ENCODE measurements at regions not wholly inside any gene's neighbourhood (a gene's known extent, or its start where the extent isn't known, plus 50 kb on each side); places are given as distances from the start of the nearest gene placed in this dataset.

DNA sequence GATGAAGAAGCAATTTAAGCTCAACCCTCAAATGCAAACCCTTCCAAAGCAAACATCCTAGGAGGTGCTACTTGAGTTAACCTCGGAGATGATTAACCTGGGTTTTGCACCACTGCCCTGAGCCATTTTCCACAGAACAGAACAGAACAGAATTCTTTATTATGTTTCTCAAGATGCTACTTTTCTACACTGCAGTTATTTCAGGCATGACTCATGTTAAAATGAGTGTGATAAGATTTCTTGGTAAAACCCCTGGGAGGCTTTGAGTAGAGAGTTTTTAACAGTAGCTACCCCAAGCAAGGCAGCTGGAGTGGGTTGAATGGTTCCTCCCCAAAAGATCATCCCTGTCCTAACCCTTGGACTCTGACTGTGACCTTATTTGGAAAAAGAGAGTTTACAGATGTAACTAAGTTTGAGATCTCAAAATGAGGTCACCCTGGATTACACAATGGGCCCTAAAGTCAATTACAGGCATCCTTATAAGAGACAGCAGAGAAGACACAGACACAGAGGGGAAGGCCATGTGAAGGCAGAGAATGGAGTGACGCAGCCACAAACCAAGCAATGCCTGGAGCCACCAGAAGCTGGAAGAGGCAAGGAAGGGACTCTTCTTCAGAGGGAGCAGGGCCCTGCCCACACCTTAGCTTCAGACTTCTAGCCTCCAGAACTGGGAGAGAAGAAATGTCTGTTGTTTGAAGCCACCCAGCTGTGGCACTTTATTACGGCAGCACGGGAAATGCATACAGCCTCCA, 153.4 kb downstream of the ETS2 start:
- ATAC-seq (no peak), DNase-seq (no peak)
- H3K36me3 Mint-ChIP-seq (ENCODE audit: low read depth), result no peaks in the 10 kb centered on the region
- no peaks in the 10 kb centered on the region for H3K4me1 Mint-ChIP-seq
- H3K27ac Mint-ChIP-seq, result no peak overlapping the region
- no peak overlapping the region for H3K4me3 Mint-ChIP-seq
- peaks cover 9% of the 10 kb centered on the region for H3K27me3 Mint-ChIP-seq
- no peaks in the 10 kb centered on the region for H3K9me3 ChIP-seq (ENCODE audit: control insufficient read depth, low read length, poor library complexity, severe bottlenecking)

DNA sequence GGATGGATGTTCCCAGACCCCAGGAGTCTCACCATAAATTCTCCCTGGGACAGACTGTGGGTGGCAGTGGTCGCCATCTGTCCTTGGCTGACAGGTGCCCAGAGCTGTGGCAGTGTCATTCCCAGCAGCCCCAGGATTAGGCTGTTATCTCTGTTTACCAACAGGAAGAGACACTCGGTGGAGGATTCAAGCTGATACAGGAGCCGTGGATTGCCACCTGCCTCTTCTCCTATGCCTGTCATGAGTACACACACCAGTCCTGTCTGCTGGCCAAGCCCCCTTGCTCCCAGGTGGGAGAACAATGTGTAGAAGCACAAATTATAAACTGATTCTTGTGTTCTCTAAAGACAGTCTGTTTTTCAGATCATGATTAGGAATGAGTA, 152.6 kb downstream of the ETS2 start:
- Mint-ChIP-seq H3K36me3 (ENCODE audit: low read depth) (no peaks in the 10 kb centered on the region), H3K27me3 (peaks cover 16% of the 10 kb centered on the region), H3K4me3 (no peak overlapping the region), H3K27ac (no peak overlapping the region), H3K4me1 (no peaks in the 10 kb centered on the region)
- H3K9me3 ChIP-seq (ENCODE audit: control insufficient read depth, low read length, poor library complexity, severe bottlenecking), result no peaks in the 10 kb centered on the region
- DNase-seq (no peak), ATAC-seq (no peak)

DNA sequence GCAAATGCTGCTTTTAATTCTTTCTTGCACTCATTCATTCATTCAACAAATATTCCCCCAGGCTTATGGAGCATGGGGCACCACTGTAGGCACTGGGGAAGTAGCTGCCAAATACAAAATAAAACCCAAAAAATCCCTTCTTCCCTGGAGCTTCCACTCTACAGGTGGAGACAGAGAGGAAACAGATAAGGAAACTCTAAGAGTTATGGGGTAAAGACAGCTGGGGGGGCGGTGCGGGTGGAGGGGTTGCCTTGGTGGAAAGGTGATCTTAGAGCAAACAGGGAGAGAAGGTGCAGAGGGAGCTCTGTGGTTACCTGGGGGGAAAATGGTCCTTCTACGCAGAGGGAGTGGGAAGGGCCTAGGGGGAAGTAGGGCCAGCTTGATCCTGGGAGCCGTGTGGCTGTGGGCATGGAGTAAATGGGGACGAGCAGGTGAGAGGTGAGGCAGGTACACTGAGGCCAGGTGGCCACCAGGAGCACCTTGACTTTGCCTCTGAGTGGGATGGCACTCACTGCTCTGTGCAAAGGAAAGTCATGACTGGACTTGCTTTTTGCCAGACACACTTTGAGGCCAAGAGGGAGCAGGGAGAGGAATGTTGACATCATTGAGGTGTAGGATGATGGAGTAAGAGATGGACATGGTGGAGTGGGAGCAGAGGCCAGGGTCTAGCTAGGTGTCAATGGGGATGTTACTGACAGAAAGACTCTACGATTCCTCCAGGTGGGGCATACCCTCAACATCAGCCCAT, 152.0 kb downstream of the ETS2 start:
- H3K9me3 ChIP-seq (ENCODE audit: control insufficient read depth, low read length, poor library complexity, severe bottlenecking), result no peaks in the 10 kb centered on the region
- H3K36me3 Mint-ChIP-seq (ENCODE audit: low read depth), result no peaks in the 10 kb centered on the region
- H3K27ac Mint-ChIP-seq, result no peak overlapping the region
- no peak for DNase-seq
- H3K4me3 Mint-ChIP-seq, result no peak overlapping the region
- no peaks in the 10 kb centered on the region for H3K4me1 Mint-ChIP-seq
- no peak for ATAC-seq
- H3K27me3 Mint-ChIP-seq, result peaks cover 22% of the 10 kb centered on the region

DNA sequence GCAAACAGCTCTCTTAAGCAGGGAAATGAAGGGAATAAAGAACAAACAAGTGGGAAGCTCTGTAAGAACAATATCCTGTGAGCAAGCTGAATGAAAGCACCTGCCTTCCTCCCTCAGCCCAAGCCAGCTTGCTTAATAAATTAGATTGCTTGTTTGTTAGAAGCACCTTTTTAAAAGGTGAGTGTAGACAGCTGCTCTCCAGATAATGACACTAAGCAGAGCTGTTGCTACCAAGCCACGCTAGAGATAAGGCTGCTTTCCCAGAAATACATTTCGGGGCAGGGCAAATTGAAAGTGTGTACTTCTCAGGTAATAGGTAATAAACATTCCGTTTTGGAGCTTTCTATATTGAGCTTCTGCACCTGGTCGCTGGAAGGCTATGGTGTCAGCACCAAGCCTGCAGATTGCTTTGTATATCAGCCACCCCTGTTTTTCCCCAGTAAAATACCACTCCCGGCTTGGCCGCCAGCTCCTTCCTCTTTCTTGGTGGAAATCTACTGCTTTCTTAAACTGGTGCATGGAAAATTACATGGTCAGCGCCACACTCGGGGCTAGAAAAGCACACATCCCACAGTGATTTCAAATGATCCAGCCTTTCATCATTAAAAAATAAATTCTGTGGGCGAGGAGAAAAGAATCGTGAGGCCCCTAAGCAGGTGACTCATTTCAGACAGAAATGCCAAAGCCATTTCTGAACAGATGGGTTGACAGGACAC, 151.3 kb downstream of the ETS2 start:
- Mint-ChIP-seq H3K4me3 (no peak overlapping the region), H3K27me3 (peaks cover 29% of the 10 kb centered on the region), H3K27ac (no peak overlapping the region), H3K4me1 (no peaks in the 10 kb centered on the region), H3K36me3 (ENCODE audit: low read depth) (no peaks in the 10 kb centered on the region)
- DNase-seq (no peak), ATAC-seq (no peak)
- H3K9me3 ChIP-seq (ENCODE audit: control insufficient read depth, low read length, poor library complexity, severe bottlenecking), result no peaks in the 10 kb centered on the region

DNA sequence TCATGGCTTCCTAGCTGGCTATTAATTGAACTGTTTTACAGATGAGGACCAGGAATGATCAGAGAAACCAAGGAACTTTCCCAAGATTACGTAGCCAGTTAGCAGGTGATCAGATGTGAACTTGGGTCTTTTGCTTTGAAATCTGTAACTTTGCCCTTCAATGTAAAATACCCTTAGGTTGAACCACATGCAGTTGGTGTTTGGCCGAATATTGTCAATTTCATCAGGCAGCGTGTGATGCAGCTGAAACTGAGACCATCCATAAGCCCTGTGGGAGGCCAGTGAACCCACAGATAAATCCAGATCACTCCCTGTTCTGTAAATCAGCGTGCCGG, 150.8 kb downstream of the ETS2 start:
- Mint-ChIP-seq H3K27me3 (peaks cover 35% of the 10 kb centered on the region), H3K4me3 (no peak overlapping the region), H3K36me3 (ENCODE audit: low read depth) (no peaks in the 10 kb centered on the region), H3K27ac (no peak overlapping the region), H3K4me1 (no peaks in the 10 kb centered on the region)
- no peaks in the 10 kb centered on the region for H3K9me3 ChIP-seq (ENCODE audit: control insufficient read depth, low read length, poor library complexity, severe bottlenecking)
- DNase-seq, result no peak
- ATAC-seq, result no peak

DNA sequence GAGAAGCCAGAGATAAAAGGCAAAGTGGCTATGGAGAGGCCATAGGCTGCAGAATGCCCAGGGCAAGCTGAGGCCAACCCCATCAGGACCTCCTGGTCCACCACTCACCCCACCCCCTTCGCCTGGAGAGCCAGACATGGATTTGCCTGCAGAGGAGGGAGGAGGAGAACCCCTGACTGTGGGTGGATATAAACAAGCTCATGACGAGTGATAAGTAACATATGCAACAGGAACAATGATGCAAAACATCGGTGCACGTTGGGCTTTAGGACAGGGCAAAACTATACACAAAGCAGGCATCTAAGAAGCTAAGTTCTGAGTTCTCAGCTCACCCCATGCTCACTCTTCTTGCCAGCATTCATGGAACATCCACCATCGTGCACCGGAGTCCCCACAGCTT, 150.3 kb downstream of the ETS2 start:
- peaks cover 37% of the 10 kb centered on the region for H3K27me3 Mint-ChIP-seq

DNA sequence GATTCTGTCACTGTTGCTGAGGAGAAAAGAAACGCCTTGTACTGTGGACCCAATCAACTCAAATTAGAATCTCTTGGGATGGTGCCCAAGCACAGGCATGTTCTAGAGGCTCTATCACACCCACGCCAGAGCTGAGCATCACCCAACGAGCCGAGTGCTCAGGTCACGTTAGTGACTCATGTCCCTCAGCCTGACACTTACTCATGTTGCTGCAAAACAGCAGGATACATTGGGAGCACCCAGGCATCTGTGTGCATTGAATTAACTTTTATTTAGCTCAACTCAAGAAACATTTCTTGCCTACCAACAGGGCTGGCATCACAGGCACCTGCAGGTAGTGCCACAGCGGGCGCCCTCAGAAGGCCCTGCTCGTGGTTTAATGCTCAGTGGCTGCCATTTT, 149.8 kb downstream of the ETS2 start:
- ATAC-seq (no peak), DNase-seq (no peak)
- no peak overlapping the region for H3K27ac Mint-ChIP-seq
- no peaks in the 10 kb centered on the region for H3K4me1 Mint-ChIP-seq
- no peaks in the 10 kb centered on the region for H3K9me3 ChIP-seq (ENCODE audit: control insufficient read depth, low read length, poor library complexity, severe bottlenecking)
- H3K27me3 Mint-ChIP-seq, result peaks cover 37% of the 10 kb centered on the region
- H3K36me3 Mint-ChIP-seq (ENCODE audit: low read depth), result no peaks in the 10 kb centered on the region
- no peak overlapping the region for H3K4me3 Mint-ChIP-seq

More for the DNA sequence above, 150.3 kb downstream of the ETS2 start:
- no peak overlapping the region for H3K27ac Mint-ChIP-seq
- H3K4me3 Mint-ChIP-seq, result no peak overlapping the region
- ATAC-seq (no peak), DNase-seq (no peak)
- no peaks in the 10 kb centered on the region for H3K4me1 Mint-ChIP-seq
- no peaks in the 10 kb centered on the region for H3K9me3 ChIP-seq (ENCODE audit: control insufficient read depth, low read length, poor library complexity, severe bottlenecking)
- H3K36me3 Mint-ChIP-seq (ENCODE audit: low read depth), result no peaks in the 10 kb centered on the region

DNA sequence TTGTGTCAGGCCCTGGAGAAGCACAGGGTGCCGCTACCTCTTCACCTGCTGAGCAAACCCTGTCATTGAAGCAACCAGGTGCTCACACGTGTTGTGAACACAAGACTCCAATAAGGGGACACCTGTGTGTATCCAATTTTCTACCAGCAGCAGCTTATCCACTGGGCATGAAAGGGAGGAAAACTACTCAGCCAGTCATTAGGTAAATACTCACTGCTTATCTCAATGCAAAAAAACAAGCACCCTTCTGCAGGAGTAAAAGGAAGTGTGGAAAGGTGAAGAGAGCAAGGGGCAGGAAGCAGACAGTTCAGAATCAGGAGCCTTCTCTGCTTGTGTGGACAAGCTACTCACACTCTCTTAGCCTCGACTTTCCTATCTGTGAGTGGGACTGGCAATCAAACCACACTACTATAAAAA, 148.9 kb downstream of the ETS2 start:
- H3K27ac Mint-ChIP-seq, result no peak overlapping the region
- no peaks in the 10 kb centered on the region for H3K4me1 Mint-ChIP-seq
- no peak overlapping the region for H3K4me3 Mint-ChIP-seq
- no peaks in the 10 kb centered on the region for H3K36me3 Mint-ChIP-seq (ENCODE audit: low read depth)
- ATAC-seq (no peak), DNase-seq (no peak)
- no peaks in the 10 kb centered on the region for H3K9me3 ChIP-seq (ENCODE audit: control insufficient read depth, low read length, poor library complexity, severe bottlenecking)
- H3K27me3 Mint-ChIP-seq, result peaks cover 37% of the 10 kb centered on the region

DNA sequence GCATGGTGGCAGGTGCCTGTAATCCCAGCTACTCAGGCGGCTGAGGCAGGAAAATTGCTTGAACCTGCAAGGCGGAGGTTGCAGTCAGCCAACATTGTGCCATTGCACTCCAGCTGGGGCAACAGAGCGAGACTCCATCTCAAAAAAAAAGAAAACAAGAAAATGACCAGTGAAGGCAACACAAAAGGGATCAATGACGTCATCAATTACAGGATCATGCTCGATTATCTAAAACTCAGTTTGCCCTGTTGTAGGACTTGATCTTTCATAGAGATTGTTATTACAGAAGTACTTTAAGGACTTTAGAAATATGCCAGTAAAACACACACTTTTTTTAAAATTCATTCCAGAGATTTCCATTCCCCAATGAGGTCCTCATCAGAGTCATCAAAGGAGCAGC, 147.8 kb downstream of the ETS2 start:
- H3K27ac Mint-ChIP-seq, result no peak overlapping the region
- DNase-seq, result no peak
- H3K36me3 Mint-ChIP-seq (ENCODE audit: low read depth), result no peaks in the 10 kb centered on the region
- no peaks in the 10 kb centered on the region for H3K9me3 ChIP-seq (ENCODE audit: control insufficient read depth, low read length, poor library complexity, severe bottlenecking)
- no peak overlapping the region for H3K4me3 Mint-ChIP-seq
- H3K27me3 Mint-ChIP-seq, result peaks cover 37% of the 10 kb centered on the region
- no peaks in the 10 kb centered on the region for H3K4me1 Mint-ChIP-seq
- no peak for ATAC-seq

DNA sequence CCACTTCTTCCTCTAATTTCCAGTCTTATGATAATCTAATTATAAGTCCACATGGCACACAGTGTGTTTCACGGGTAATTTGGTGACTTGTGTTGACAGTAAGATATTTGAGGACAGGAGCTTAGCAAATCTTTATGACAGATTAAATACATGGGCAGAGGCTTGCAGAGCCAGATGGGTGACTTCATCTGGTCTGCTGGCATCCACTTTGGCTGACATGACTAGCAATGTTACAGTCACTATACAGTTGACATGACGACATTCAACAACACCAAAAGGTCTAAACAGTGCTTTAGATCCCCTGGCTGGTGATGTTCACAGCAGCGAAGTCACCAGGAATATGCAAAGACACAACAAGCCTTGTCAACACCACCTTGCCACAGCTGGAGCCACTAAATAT, 147.2 kb downstream of the ETS2 start:
- no peak overlapping the region for H3K4me3 Mint-ChIP-seq
- no peak for ATAC-seq

DNA sequence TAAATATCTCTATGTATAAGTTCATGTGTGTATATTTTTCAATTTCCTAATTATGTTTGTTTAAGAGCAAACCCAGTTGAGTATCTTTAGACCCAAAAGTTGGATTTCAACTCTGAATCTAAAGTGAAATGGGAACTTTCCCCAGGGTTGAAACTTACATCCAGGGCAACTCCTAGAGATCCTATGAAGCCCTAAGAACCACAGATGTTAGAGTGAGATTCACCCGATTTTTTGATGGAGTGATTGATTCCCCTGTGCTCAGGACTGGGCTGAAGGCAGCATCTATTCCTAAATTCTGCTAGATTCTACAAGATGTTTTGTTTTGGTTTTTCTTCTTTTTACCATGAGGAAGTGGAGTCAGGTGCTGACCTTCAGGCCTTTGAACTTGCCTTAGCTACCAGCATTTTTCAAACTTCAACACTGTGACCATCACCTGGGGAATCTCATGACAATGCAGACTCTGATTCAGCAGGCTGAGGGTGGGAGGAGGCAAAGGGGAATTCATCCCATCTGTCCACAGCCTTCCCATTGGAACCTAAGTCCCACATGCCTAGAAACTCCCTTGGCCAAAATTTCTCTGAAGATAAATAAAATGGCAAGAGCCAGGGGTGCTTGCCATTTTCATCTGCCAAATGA, 145.5 kb downstream of the ETS2 start:
- Mint-ChIP-seq H3K27me3 (peaks cover 30% of the 10 kb centered on the region), H3K4me3 (no peak overlapping the region), H3K27ac (no peak overlapping the region), H3K36me3 (ENCODE audit: low read depth) (no peaks in the 10 kb centered on the region), H3K4me1 (no peaks in the 10 kb centered on the region)
- no peak for ATAC-seq
- DNase-seq, result no peak
- H3K9me3 ChIP-seq (ENCODE audit: control insufficient read depth, low read length, poor library complexity, severe bottlenecking), result no peaks in the 10 kb centered on the region

More for the DNA sequence above, 147.2 kb downstream of the ETS2 start:
- DNase-seq, result no peak
- H3K4me1 Mint-ChIP-seq, result no peaks in the 10 kb centered on the region
- peaks cover 34% of the 10 kb centered on the region for H3K27me3 Mint-ChIP-seq
- H3K36me3 Mint-ChIP-seq (ENCODE audit: low read depth), result no peaks in the 10 kb centered on the region
- H3K9me3 ChIP-seq (ENCODE audit: control insufficient read depth, low read length, poor library complexity, severe bottlenecking), result no peaks in the 10 kb centered on the region
- no peak overlapping the region for H3K27ac Mint-ChIP-seq

DNA sequence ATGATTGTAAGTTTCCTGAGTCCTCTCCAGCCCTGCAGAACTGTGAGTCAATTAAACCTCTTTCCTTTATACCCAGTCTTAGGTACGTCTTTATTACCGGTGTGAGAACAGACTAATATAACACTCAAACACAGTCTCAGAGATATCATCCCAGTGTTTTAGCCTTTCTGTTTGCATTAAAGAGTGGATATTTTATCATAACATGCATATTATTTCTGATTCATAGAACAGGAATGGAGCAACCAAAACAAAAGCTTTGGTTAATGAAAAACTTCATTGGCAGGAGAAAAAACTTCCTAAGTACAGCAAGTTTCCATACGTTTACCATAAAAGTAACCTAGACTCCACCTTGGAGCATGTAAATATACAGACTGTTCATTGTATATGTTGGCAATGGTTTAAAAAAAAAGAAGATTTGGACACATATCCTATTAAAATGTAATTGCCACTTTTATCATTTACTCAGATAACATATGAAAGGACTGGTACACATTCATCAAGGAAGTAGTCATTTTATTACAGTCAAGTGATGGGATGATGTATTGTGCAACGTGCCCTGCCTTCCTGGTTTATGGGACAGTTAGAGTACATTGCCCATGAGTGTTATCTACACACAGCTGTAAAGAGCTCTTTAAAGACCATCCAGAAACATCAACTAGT, 144.8 kb downstream of the ETS2 start:
- H3K36me3 Mint-ChIP-seq (ENCODE audit: low read depth), result no peaks in the 10 kb centered on the region
- no peak for DNase-seq
- no peak overlapping the region for H3K27ac Mint-ChIP-seq
- no peaks in the 10 kb centered on the region for H3K4me1 Mint-ChIP-seq
- H3K4me3 Mint-ChIP-seq, result no peak overlapping the region
- ATAC-seq, result no peak
- peaks cover 30% of the 10 kb centered on the region for H3K27me3 Mint-ChIP-seq
- H3K9me3 ChIP-seq (ENCODE audit: control insufficient read depth, low read length, poor library complexity, severe bottlenecking), result no peaks in the 10 kb centered on the region

DNA sequence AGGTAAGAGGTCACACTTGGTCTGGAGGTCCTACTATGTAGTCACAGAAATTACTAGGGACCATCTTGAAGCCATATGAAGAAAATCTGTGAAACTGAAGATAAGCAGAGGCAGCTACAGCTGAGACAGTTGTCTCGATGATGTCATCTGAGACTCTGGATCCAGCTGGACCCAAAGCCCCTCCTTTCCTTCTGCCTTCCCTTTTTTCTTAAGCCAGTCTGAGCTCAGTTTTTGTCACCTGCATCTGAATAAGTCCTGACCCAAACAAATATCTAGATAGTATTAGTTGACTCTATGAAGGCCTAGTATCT, 143.3 kb downstream of the ETS2 start:
- no peaks in the 10 kb centered on the region for H3K9me3 ChIP-seq (ENCODE audit: control insufficient read depth, low read length, poor library complexity, severe bottlenecking)
- Mint-ChIP-seq H3K4me3 (no peak overlapping the region), H3K27ac (no peak overlapping the region), H3K4me1 (no peaks in the 10 kb centered on the region), H3K27me3 (peaks cover 27% of the 10 kb centered on the region), H3K36me3 (ENCODE audit: low read depth) (no peaks in the 10 kb centered on the region)
- no peak for ATAC-seq
- DNase-seq, result no peak
